Duodenal mucosa (tissue), 2 donors: ENCODE measurements at regions not wholly inside any gene's neighbourhood (a gene's known extent, or its start where the extent isn't known, plus 50 kb on each side); places are given as distances from the start of the nearest gene placed in this dataset.

Source experiments
- H3K27ac ChIP-seq: one replicate; pipeline ENCODE4 v1.7.0; 2013; ENCODE audit warnings: low read depth, low read length
- H3K27me3 ChIP-seq, 2 donors: one replicate each; pipeline ENCODE4 v1.7.0; 2013; ENCODE audit warnings: low read length in 2 of 2, control low read depth in 1 of 2; ENCODE audit not compliant: insufficient read depth in 2 of 2, control insufficient read depth in 1 of 2
- H3K36me3 ChIP-seq, 2 donors: one replicate each; pipeline ENCODE4 v1.7.0; 2013; ENCODE audit warnings: low read length in 2 of 2, control low read depth in 1 of 2; ENCODE audit not compliant: insufficient read depth in 2 of 2, control insufficient read depth in 1 of 2
- H3K4me1 ChIP-seq, 2 donors: one replicate each; pipeline ENCODE4 v1.7.0; 2013; ENCODE audit warnings: low read length in 2 of 2, control low read depth in 1 of 2; ENCODE audit not compliant: insufficient read depth in 2 of 2, control insufficient read depth in 1 of 2
- H3K4me3 ChIP-seq, 2 donors: one replicate each; pipeline ENCODE4 v1.7.0; 2013; ENCODE audit warnings: low read length in 2 of 2, low read depth in 1 of 2
- H3K9ac ChIP-seq, 2 donors: one replicate each; pipeline ENCODE4 v1.7.0; 2013; ENCODE audit warnings: low read length in 2 of 2, low read depth in 1 of 2
- H3K9me3 ChIP-seq, 2 donors: one replicate each; pipeline ENCODE4 v1.7.0; 2013; ENCODE audit warnings: low read length in 2 of 2, control low read depth in 1 of 2; ENCODE audit not compliant: control insufficient read depth in 1 of 2

- H3K27ac ChIP-seq, result no peak overlapping the region
- no peaks in the 10 kb centered on the region for H3K9me3 ChIP-seq
- H3K36me3 ChIP-seq, result no peaks in the 10 kb centered on the region
- no peak overlapping the region for H3K4me3 ChIP-seq
- H3K9ac ChIP-seq, result no peak overlapping the region
- H3K4me1 ChIP-seq, result peaks cover 15 to 16% of the 10 kb centered on the region in 2 donors
- H3K27me3 ChIP-seq, result no peaks in the 10 kb centered on the region
Observed at GRCh38 chr14:98953551-98954348, 318.2 kb downstream of the BCL11B start.

- Histone ChIP-seq H3K4me1 (peaks cover 15 to 21% of the 10 kb centered on the region in 2 donors), H3K9ac (no peak overlapping the region), H3K27me3 (no peaks in the 10 kb centered on the region), H3K36me3 (no peaks in the 10 kb centered on the region), H3K4me3 (no peak overlapping the region), H3K27ac (no peak overlapping the region), H3K9me3 (no peaks in the 10 kb centered on the region)
Observed at GRCh38 chr14:98954349-98955000, 317.5 kb downstream of the BCL11B start.

- H3K9me3 ChIP-seq, result no peaks in the 10 kb centered on the region
- no peak overlapping the region for H3K4me3 ChIP-seq
- no peak overlapping the region for H3K27ac ChIP-seq
- H3K9ac ChIP-seq, result no peak overlapping the region
- H3K27me3 ChIP-seq, result no peaks in the 10 kb centered on the region
- H3K4me1 ChIP-seq, result peaks cover 15 to 22% of the 10 kb centered on the region in 2 donors
- H3K36me3 ChIP-seq, result no peaks in the 10 kb centered on the region
Observed at GRCh38 chr14:98955036-98955740, 316.8 kb downstream of the BCL11B start.

- H3K27me3 ChIP-seq, result no peaks in the 10 kb centered on the region
- peaks cover 15 to 22% of the 10 kb centered on the region in 2 donors for H3K4me1 ChIP-seq
- H3K9me3 ChIP-seq, result no peaks in the 10 kb centered on the region
- no peak overlapping the region for H3K27ac ChIP-seq
- H3K9ac ChIP-seq, result no peak overlapping the region
- H3K4me3 ChIP-seq, result no peak overlapping the region
- H3K36me3 ChIP-seq, result no peaks in the 10 kb centered on the region
Observed at GRCh38 chr14:98955741-98956070, 316.3 kb downstream of the BCL11B start.

GRCh38 chr14:98956181-98956580 is 315.8 kb downstream of the BCL11B start:
- Histone ChIP-seq H3K27me3 (no peaks in the 10 kb centered on the region), H3K9ac (no peak overlapping the region), H3K27ac (no peak overlapping the region), H3K4me3 (no peak overlapping the region), H3K9me3 (no peaks in the 10 kb centered on the region), H3K4me1 (peaks cover 15 to 22% of the 10 kb centered on the region in 2 donors), H3K36me3 (no peaks in the 10 kb centered on the region)

GRCh38 chr14:98956661-98957060 is 315.3 kb downstream of the BCL11B start:
- Histone ChIP-seq H3K4me3 (no peak overlapping the region), H3K36me3 (no peaks in the 10 kb centered on the region), H3K4me1 (peaks cover 15 to 22% of the 10 kb centered on the region in 2 donors), H3K9ac (no peak overlapping the region), H3K27ac (no peak overlapping the region), H3K9me3 (no peaks in the 10 kb centered on the region), H3K27me3 (no peaks in the 10 kb centered on the region)

GRCh38 chr14:98957211-98958047 is 314.6 kb downstream of the BCL11B start:
- H3K27me3 ChIP-seq, result no peaks in the 10 kb centered on the region
- peaks cover 15 to 22% of the 10 kb centered on the region in 2 donors for H3K4me1 ChIP-seq
- H3K4me3 ChIP-seq, result no peak overlapping the region
- no peaks in the 10 kb centered on the region for H3K36me3 ChIP-seq
- H3K9ac ChIP-seq, result no peak overlapping the region
- no peak overlapping the region for H3K27ac ChIP-seq
- no peaks in the 10 kb centered on the region for H3K9me3 ChIP-seq

GRCh38 chr14:98958048-98958631 is 313.9 kb downstream of the BCL11B start:
- Histone ChIP-seq H3K9ac (no peak overlapping the region), H3K4me3 (no peak overlapping the region), H3K27ac (no peak overlapping the region), H3K9me3 (no peaks in the 10 kb centered on the region), H3K4me1 (peaks cover 15 to 22% of the 10 kb centered on the region in 2 donors), H3K36me3 (no peaks in the 10 kb centered on the region), H3K27me3 (no peaks in the 10 kb centered on the region)

- H3K4me1 ChIP-seq, result peaks cover 16 to 22% of the 10 kb centered on the region in 2 donors
- H3K27ac ChIP-seq, result no peak overlapping the region
Observed at GRCh38 chr14:98958632-98959031, 313.4 kb downstream of the BCL11B start.

More at GRCh38 chr14:98958632-98959031, 313.4 kb downstream of the BCL11B start:
- H3K4me3 ChIP-seq, result no peak overlapping the region
- H3K9me3 ChIP-seq, result no peaks in the 10 kb centered on the region
- H3K9ac ChIP-seq, result no peak overlapping the region
- H3K36me3 ChIP-seq, result no peaks in the 10 kb centered on the region
- no peaks in the 10 kb centered on the region for H3K27me3 ChIP-seq
